ENCODE measurements at regions not wholly inside any gene's neighbourhood (a gene's known extent, or its start where the extent isn't known, plus 50 kb on each side); places are given as distances from the start of the nearest gene placed in this dataset.

GRCh38 chr12:3378655-3379054, 112.3 kb upstream of the PRMT8 start:
- TF ChIP-seq CTCF (IDR thresholded peaks at IDR 0.05; ENCODE audit: insufficient read depth, low read length) (no peak), POLR2AphosphoS5 (IDR thresholded peaks at IDR 0.05; ENCODE audit: low read depth) (no peak), GABPA (IDR thresholded peaks at IDR 0.05; ENCODE audit: low read depth) (no peak)
- TF ChIP-seq, protein P1, sequence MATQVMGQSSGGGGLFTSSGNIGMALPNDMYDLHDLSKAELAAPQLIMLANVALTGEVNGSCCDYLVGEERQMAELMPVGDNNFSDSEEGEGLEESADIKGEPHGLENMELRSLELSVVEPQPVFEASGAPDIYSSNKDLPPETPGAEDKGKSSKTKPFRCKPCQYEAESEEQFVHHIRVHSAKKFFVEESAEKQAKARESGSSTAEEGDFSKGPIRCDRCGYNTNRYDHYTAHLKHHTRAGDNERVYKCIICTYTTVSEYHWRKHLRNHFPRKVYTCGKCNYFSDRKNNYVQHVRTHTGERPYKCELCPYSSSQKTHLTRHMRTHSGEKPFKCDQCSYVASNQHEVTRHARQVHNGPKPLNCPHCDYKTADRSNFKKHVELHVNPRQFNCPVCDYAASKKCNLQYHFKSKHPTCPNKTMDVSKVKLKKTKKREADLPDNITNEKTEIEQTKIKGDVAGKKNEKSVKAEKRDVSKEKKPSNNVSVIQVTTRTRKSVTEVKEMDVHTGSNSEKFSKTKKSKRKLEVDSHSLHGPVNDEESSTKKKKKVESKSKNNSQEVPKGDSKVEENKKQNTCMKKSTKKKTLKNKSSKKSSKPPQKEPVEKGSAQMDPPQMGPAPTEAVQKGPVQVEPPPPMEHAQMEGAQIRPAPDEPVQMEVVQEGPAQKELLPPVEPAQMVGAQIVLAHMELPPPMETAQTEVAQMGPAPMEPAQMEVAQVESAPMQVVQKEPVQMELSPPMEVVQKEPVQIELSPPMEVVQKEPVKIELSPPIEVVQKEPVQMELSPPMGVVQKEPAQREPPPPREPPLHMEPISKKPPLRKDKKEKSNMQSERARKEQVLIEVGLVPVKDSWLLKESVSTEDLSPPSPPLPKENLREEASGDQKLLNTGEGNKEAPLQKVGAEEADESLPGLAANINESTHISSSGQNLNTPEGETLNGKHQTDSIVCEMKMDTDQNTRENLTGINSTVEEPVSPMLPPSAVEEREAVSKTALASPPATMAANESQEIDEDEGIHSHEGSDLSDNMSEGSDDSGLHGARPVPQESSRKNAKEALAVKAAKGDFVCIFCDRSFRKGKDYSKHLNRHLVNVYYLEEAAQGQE (IDR thresholded peaks at IDR 0.05; ENCODE audit: insufficient replicate concordance, low read depth) = no peak

Data from HL-60 (cell line).